GM12891 (cell line): ENCODE measurements at regions not wholly inside any gene's neighbourhood (a gene's known extent, or its start where the extent isn't known, plus 50 kb on each side); places are given as distances from the start of the nearest gene placed in this dataset.

Source experiments
- POLR2A ChIP-seq: IDR thresholded peaks from 2 replicates; pipeline ENCODE4 v1.6.1; 2011; ENCODE audit warnings: low read depth, low read length, control low read depth
- TAF1 ChIP-seq: IDR thresholded peaks from 2 replicates; pipeline ENCODE4 v1.6.1; 2011; ENCODE audit warnings: low read depth, low read length, control low read depth

DNA sequence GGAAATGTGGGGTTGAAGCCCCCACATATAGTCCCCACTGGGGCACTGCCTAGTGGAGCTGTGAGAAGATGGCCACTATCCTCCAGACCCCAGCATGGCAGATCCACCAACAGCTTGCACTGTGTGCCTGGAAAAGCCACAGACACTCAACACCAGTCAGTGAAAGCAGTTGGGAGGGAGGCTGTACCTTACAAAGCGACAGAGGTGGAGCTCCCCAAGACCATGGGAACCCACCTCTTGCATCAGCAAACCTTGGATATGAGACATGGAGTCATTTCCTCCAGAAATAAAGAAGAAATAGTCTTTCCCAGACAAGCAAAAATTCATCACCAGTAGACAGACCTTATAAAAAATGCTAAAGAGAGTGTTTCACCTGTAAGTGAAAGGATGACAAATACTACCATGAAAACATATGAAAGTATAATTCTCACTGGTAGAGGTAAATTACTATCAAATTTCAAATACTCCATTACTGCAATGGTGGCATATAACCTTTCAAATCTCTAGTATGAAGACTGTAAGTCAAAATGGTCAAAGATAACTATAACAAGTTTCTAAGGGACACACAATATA is 152.6 kb upstream of the EPHA4 start:
- TF ChIP-seq TAF1 (no peak), POLR2A (no peak)
